ENCODE measurements at regions not wholly inside any gene's neighbourhood (a gene's known extent, or its start where the extent isn't known, plus 50 kb on each side); places are given as distances from the start of the nearest gene placed in this dataset.

GRCh38 chr12:113658006-113658655 lies 186.5 kb upstream of the LHX5 start:
- DNase-seq (ENCODE audit: low spot score): no peak

GRCh38 chr12:113655919-113656318 lies 184.2 kb upstream of the LHX5 start:
- no peak for DNase-seq (ENCODE audit: low spot score)

GRCh38 chr12:113655479-113655878 lies 183.8 kb upstream of the LHX5 start:
- DNase-seq (ENCODE audit: low spot score): no peak

GRCh38 chr12:113651662-113652061 lies 180.0 kb upstream of the LHX5 start:
- DNase-seq (ENCODE audit: low spot score): no peak

- DNase-seq (ENCODE audit: low spot score): no peak
Observed at GRCh38 chr12:113650476-113650875, 178.8 kb upstream of the LHX5 start.

- no peak for DNase-seq (ENCODE audit: low spot score)
Observed at GRCh38 chr12:113649256-113649830, 177.7 kb upstream of the LHX5 start.

GRCh38 chr12:113647048-113647447 lies 175.4 kb upstream of the LHX5 start:
- no peak for DNase-seq (ENCODE audit: low spot score)

- no peak for DNase-seq (ENCODE audit: low spot score)
Observed at GRCh38 chr12:113645603-113646002, 173.9 kb upstream of the LHX5 start.

GRCh38 chr12:113645183-113645582 lies 173.5 kb upstream of the LHX5 start:
- DNase-seq (ENCODE audit: low spot score): no peak

GRCh38 chr12:113643177-113643974 lies 171.7 kb upstream of the LHX5 start:
- no peak for DNase-seq (ENCODE audit: low spot score)

- no peak for DNase-seq (ENCODE audit: low spot score)
Observed at GRCh38 chr12:113642672-113643071, 171.0 kb upstream of the LHX5 start.

GRCh38 chr12:113642216-113642615 lies 170.5 kb upstream of the LHX5 start:
- no peak for DNase-seq (ENCODE audit: low spot score)

- no peak for DNase-seq (ENCODE audit: low spot score)
Observed at GRCh38 chr12:113641426-113642030, 169.9 kb upstream of the LHX5 start.

GRCh38 chr12:113640837-113641236 lies 169.2 kb upstream of the LHX5 start:
- DNase-seq (ENCODE audit: low spot score): no peak

GRCh38 chr12:113639474-113639873 lies 167.8 kb upstream of the LHX5 start:
- no peak for DNase-seq (ENCODE audit: low spot score)

GRCh38 chr12:113638460-113638775 lies 166.7 kb upstream of the LHX5 start:
- no peak for DNase-seq (ENCODE audit: low spot score)

GRCh38 chr12:113634982-113635381 lies 163.3 kb upstream of the LHX5 start:
- no peak for DNase-seq (ENCODE audit: low spot score)

GRCh38 chr12:113634474-113634873 lies 162.8 kb upstream of the LHX5 start:
- DNase-seq (ENCODE audit: low spot score): no peak

GRCh38 chr12:113633678-113634332 lies 162.1 kb upstream of the LHX5 start:
- DNase-seq (ENCODE audit: low spot score): no peak

- DNase-seq (ENCODE audit: low spot score): no peak
Observed at GRCh38 chr12:113630625-113631024, 159.0 kb upstream of the LHX5 start.

- no peak for DNase-seq (ENCODE audit: low spot score)
Observed at GRCh38 chr12:113625499-113625898, 153.8 kb upstream of the LHX5 start.

- no peak for DNase-seq (ENCODE audit: low spot score)
Observed at GRCh38 chr12:113622410-113622809, 150.7 kb upstream of the LHX5 start.

Data from H4 (cell line).